HL-60/S4 treated with phorbol 12-myristate 13-acetate at 8.2 ng/mL for 4 days and 3 days (cell line): ENCODE measurements at regions not wholly inside any gene's neighbourhood (a gene's known extent, or its start where the extent isn't known, plus 50 kb on each side); places are given as distances from the start of the nearest gene placed in this dataset.

Experiments
- in situ Hi-C: fragments of 300-500 bp; cut with MboI; formaldehyde crosslinking; loops from 2 replicates; pipeline ENCODE4 v1.15.0; 2022; ENCODE audit warnings: low sequenced_read_pairs

GRCh38 chr12:66902020-66902419 is 223.1 kb upstream of the GRIP1 start:
- in situ Hi-C loops: no loop called here

- in situ Hi-C loops: no loop called here
Observed at GRCh38 chr12:66903782-66904396, 225.0 kb upstream of the GRIP1 start.

GRCh38 chr12:66905201-66905600 is 226.3 kb upstream of the GRIP1 start:
- in situ Hi-C loops: no loop called here

- in situ Hi-C loops: no loop called here
Observed at GRCh38 chr12:66910366-66910974, 231.6 kb upstream of the GRIP1 start.

GRCh38 chr12:66915306-66915904 is 236.5 kb upstream of the GRIP1 start:
- in situ Hi-C loops: no loop called here

GRCh38 chr12:66916189-66916588 is 237.3 kb upstream of the GRIP1 start:
- in situ Hi-C loops: no loop called here

GRCh38 chr12:66919466-66919865 is 240.6 kb upstream of the GRIP1 start:
- in situ Hi-C loops: no loop called here

GRCh38 chr12:66920205-66920604 is 241.3 kb upstream of the GRIP1 start:
- in situ Hi-C loops: no loop called here

GRCh38 chr12:66921151-66921550 is 242.3 kb upstream of the GRIP1 start:
- in situ Hi-C loops: no loop called here

- in situ Hi-C loops: no loop called here
Observed at GRCh38 chr12:66925083-66925482, 246.2 kb upstream of the GRIP1 start.

- in situ Hi-C loops: no loop called here
Observed at GRCh38 chr12:66929121-66929520, 250.2 kb upstream of the GRIP1 start.

GRCh38 chr12:66931091-66931490 is 252.2 kb upstream of the GRIP1 start:
- in situ Hi-C loops: no loop called here

GRCh38 chr12:66932126-66932525 is 253.2 kb upstream of the GRIP1 start:
- in situ Hi-C loops: no loop called here

- in situ Hi-C loops: no loop called here
Observed at GRCh38 chr12:66934302-66935062, 255.6 kb upstream of the GRIP1 start.

- in situ Hi-C loops: no loop called here
Observed at GRCh38 chr12:66941150-66941549, 262.3 kb upstream of the GRIP1 start.

GRCh38 chr12:66942741-66943465 is 264.0 kb upstream of the GRIP1 start:
- in situ Hi-C loops: no loop called here

- in situ Hi-C loops: no loop called here
Observed at GRCh38 chr12:66944365-66944764, 265.5 kb upstream of the GRIP1 start.

GRCh38 chr12:66945189-66945817 is 266.4 kb upstream of the GRIP1 start:
- in situ Hi-C loops: no loop called here

- in situ Hi-C loops: no loop called here
Observed at GRCh38 chr12:66947119-66947518, 268.2 kb upstream of the GRIP1 start.

- in situ Hi-C loops: no loop called here
Observed at GRCh38 chr12:66952668-66953067, 273.8 kb upstream of the GRIP1 start.

GRCh38 chr12:66956300-66956699 is 277.4 kb upstream of the GRIP1 start:
- in situ Hi-C loops: no loop called here
